B cell (primary cell): ENCODE measurements at regions not wholly inside any gene's neighbourhood (a gene's known extent, or its start where the extent isn't known, plus 50 kb on each side); places are given as distances from the start of the nearest gene placed in this dataset.

Experiments
- ATAC-seq: fragments of 200-7000 bp; cut with Tn5 transposase; one replicate; pipeline ENCODE4 v1.10.0; 2021; ENCODE audit warnings: low read depth, mild to moderate bottlenecking, moderate number of reproducible peaks, moderate library complexity
- CTCF ChIA-PET: fragments of 350-600 bp; sonication (Branson Sonifier 250); formaldehyde crosslinking; loops from one replicate; lab custom pipeline; 2021; ENCODE audit warnings: antibody characterized with exemption, inconsistent platforms; lab: Charles Lee
- POLR2A ChIA-PET: fragments of 350-600 bp; sonication (Branson Sonifier 250); formaldehyde crosslinking; loops from one replicate; lab custom pipeline; 2021; ENCODE audit warnings: antibody characterized with exemption; lab: Charles Lee
- DNase-seq: peaks from one replicate; pipeline ENCODE4 v3.0.0; 2013
- H2AFZ ChIP-seq: 2 replicates; pipeline ENCODE4 v1.6.1; 2012; ENCODE audit warnings: mild to moderate bottlenecking, low read depth, low read length; ENCODE audit not compliant: insufficient read depth, poor library complexity, severe bottlenecking
- H3K27ac ChIP-seq, 2 donors: 1 replicate in 1 of 2; 2 replicates in 1 of 2; pipeline ENCODE4 v1.5.1; 2012 to 2013; ENCODE audit warnings: low read length in 2 of 2, mild to moderate bottlenecking in 2 of 2, moderate library complexity in 1 of 2
- H3K27me3 ChIP-seq, 4 experiments: fragments of 200-600 bp in 1 of 4; sonication (generic) in 1 of 4; replicated peaks in 1 of 4; 1 replicate in 2 of 4; 2 replicates in 2 of 4; pipeline versions ENCODE4 v1.6.1 to v1.7.0; 2013 to 2016; ENCODE audit warnings: low read length in 3 of 4, mild to moderate bottlenecking in 2 of 4, mixed read lengths in 1 of 4, moderate library complexity in 1 of 4; ENCODE audit not compliant: insufficient read depth in 4 of 4, control insufficient read depth in 3 of 4; ENCODE audit errors: control extremely low read depth in 1 of 4
- H3K36me3 ChIP-seq, 2 experiments: replicated peaks in 1 of 2; 1 replicate in 1 of 2; 2 replicates in 1 of 2; pipeline versions ENCODE4 v1.6.1 to v1.7.1; 2013; ENCODE audit warnings: low read length in 1 of 2; ENCODE audit not compliant: insufficient read depth in 2 of 2, control insufficient read depth in 1 of 2; ENCODE audit errors: control extremely low read depth in 1 of 2, extremely low read depth in 1 of 2
- H3K4me1 ChIP-seq, 2 donors: fragments of 200-600 bp in 1 of 2; sonication (generic) in 1 of 2; 1 replicate in 1 of 2; 2 replicates in 1 of 2; pipeline versions ENCODE4 v1.5.1 to v1.6.1; 2013 to 2017; ENCODE audit warnings: low read length in 2 of 2; ENCODE audit not compliant: control insufficient read depth in 2 of 2, insufficient read depth in 2 of 2
- H3K4me2 ChIP-seq: replicated peaks from 2 replicates; pipeline ENCODE3; 2012; ENCODE audit warnings: mild to moderate bottlenecking, low read depth, low read length; ENCODE audit not compliant: poor library complexity, severe bottlenecking
- H3K4me3 ChIP-seq, 5 experiments: fragments of 200-600 bp in 1 of 5; sonication (generic) in 1 of 5; 1 replicate in 3 of 5; 2 replicates in 2 of 5; pipeline versions ENCODE4 v1.5.1 to v1.7.0; 2011 to 2016; ENCODE audit warnings: low read length in 4 of 5, mild to moderate bottlenecking in 4 of 5, low read depth in 2 of 5, control low read depth in 1 of 5, moderate library complexity in 1 of 5; ENCODE audit not compliant: insufficient read depth in 1 of 5; ENCODE audit errors: control extremely low read depth in 1 of 5, extremely low read depth in 1 of 5
- H3K79me2 ChIP-seq: fragments of 200-600 bp; sonication (generic); one replicate; pipeline ENCODE4 v1.6.0; 2016; ENCODE audit warnings: low read length; ENCODE audit not compliant: control insufficient read depth, insufficient read depth
- H3K9ac ChIP-seq: fragments of 200-600 bp; sonication (generic); 2 replicates; pipeline ENCODE4 v1.6.1; 2017; ENCODE audit warnings: mild to moderate bottlenecking, low read length, moderate library complexity
- H3K9me3 ChIP-seq, 3 donors: one replicate each; pipeline versions ENCODE4 v1.6.1 to v1.7.1; 2013; ENCODE audit warnings: low read length in 2 of 3; ENCODE audit not compliant: control insufficient read depth in 2 of 3, insufficient read depth in 1 of 3; ENCODE audit errors: control extremely low read depth in 1 of 3
- H4K20me1 ChIP-seq: 2 replicates; pipeline ENCODE4 v1.6.0; 2012; ENCODE audit warnings: mild to moderate bottlenecking, low read length; ENCODE audit not compliant: insufficient read depth, control insufficient read depth, poor library complexity, severe bottlenecking
- H3K27ac Mint-ChIP-seq: one replicate; pipeline ENCODE4 v1.8.0; 2021; ENCODE audit warnings: mixed read lengths
- H3K27me3 Mint-ChIP-seq: one replicate; pipeline ENCODE4 v1.8.0; 2021; ENCODE audit warnings: mixed read lengths
- H3K4me1 Mint-ChIP-seq: one replicate; pipeline ENCODE4 v1.8.0; 2021; ENCODE audit warnings: mixed read lengths
- H3K4me3 Mint-ChIP-seq: one replicate; pipeline ENCODE4 v1.8.0; 2021; ENCODE audit warnings: mixed read lengths
- H3K9me3 Mint-ChIP-seq: one replicate; pipeline ENCODE4 v1.8.0; 2022; ENCODE audit warnings: mixed read lengths; ENCODE audit not compliant: insufficient read depth
- CTCF ChIP-seq: fragments of 200-600 bp; IDR thresholded peaks from one replicate; pipeline ENCODE4 v1.8.0; 2022; ENCODE audit warnings: antibody characterized with exemption, mild to moderate bottlenecking
- EZH2 ChIP-seq: IDR thresholded peaks from 2 replicates; pipeline ENCODE4 v1.6.1; 2012; ENCODE audit warnings: borderline replicate concordance, low read depth, mild to moderate bottlenecking, moderate library complexity, low read length; ENCODE audit not compliant: insufficient read depth, poor library complexity, severe bottlenecking
- WGBS: methylation state at CpG from one replicate; pipeline ENCODE4 v1.1.5; 2013; ENCODE audit warnings: missing lambda C conversion rate; ENCODE audit not compliant: insufficient coverage; 5-methylcytosine and 5-hydroxymethylcytosine counted together
- intact Hi-C: fragments of 100-400 bp; cut with micrococcal nuclease; formaldehyde crosslinking; loops from one replicate; pipeline ENCODE4 v1.10.0; 2022

DNA sequence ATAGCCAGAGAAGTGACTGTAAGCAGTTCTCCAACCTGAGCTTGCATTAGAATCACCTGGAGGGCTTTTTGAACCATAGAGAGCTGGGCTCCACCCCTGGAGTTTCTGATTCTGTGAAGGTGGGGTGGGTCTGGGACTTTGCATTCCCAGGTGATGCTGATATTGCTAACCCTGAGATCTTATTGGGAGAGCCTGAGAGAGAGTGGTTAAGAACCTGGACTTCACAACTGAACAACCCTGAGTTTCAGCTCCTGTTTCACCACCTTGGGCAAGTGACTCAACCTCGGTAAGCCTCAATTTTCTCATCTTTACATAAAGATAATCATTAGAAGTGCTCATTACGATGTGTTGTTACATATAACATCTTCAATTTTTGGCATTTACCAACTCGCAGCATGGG is 498.6 kb downstream of the EBF1 start:
- Histone ChIP-seq H3K9ac (no peak overlapping the region), H3K4me3 (no peak overlapping the region), H3K36me3 (no peaks in the 10 kb centered on the region), H3K27ac (no peak overlapping the region), H3K9me3 (peaks cover 0 to 5% (median 0%) of the 10 kb centered on the region in 3 donors), H4K20me1 (no peaks in the 10 kb centered on the region), H3K79me2 (no peaks in the 10 kb centered on the region), H2AFZ (no peak overlapping the region), H3K27me3 (no peaks in the 10 kb centered on the region), H3K4me2 (no peak overlapping the region), H3K4me1 (peaks cover 17 to 21% of the 10 kb centered on the region in 2 donors)
- Mint-ChIP-seq H3K9me3 (no peaks in the 10 kb centered on the region), H3K27ac (no peak overlapping the region), H3K4me1 (peaks cover 24% of the 10 kb centered on the region), H3K27me3 (no peaks in the 10 kb centered on the region), H3K4me3 (no peak overlapping the region)
- ChIA-PET CTCF (interaction anchor here (1.1 kb wide), 1 partner anchor 526 kb away, joined by 3 read pairs; no protein-coding TSS in a partner anchor), POLR2A (no interaction called here)
- WGBS: no CpG with 5 or more reads among the region's 3 CpGs
- intact Hi-C loops: no loop called here
- DNase-seq (no peak), ATAC-seq (no peak)
- TF ChIP-seq CTCF (no peak), EZH2 (no peak)

DNA sequence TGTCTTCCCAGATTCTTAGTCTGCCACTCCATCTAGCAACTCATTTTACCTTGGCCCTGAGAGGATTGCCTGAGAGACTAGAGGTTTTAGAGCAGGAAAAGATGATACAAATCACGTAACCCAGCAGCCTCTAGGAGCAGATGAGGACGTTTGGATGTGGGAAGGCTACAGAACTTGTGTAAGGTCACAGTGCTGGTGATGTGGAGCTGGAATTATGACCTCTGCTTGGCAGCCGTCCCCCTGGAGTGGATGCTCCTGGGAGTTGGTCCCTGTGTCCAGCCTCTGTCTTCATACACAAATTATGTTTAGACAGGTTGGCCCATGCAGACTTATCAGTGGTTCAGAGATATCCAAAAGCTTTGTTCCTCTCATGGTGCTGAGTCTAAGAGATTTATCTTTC is 499.0 kb downstream of the EBF1 start:
- Mint-ChIP-seq H3K4me3 (no peak overlapping the region), H3K27me3 (no peaks in the 10 kb centered on the region), H3K4me1 (peaks cover 24% of the 10 kb centered on the region), H3K9me3 (no peaks in the 10 kb centered on the region), H3K27ac (peak overlapping the region; percentile 37)
- Histone ChIP-seq H3K4me1 (peaks cover 17 to 21% of the 10 kb centered on the region in 2 donors), H3K27ac (no peak overlapping the region), H3K79me2 (no peaks in the 10 kb centered on the region), H2AFZ (no peak overlapping the region), H3K9me3 (peaks cover 0 to 5% (median 0%) of the 10 kb centered on the region in 3 donors), H3K4me3 (no peak overlapping the region), H4K20me1 (no peaks in the 10 kb centered on the region), H3K27me3 (no peaks in the 10 kb centered on the region), H3K4me2 (no peak overlapping the region), H3K36me3 (no peaks in the 10 kb centered on the region), H3K9ac (no peak overlapping the region)
- ATAC-seq: no peak
- WGBS: 87% methylated on average over 3 of the region's 3 CpGs
- ChIA-PET CTCF (interaction anchor here (1.1 kb wide), 1 partner anchor 525 kb away, joined by 3 read pairs; no protein-coding TSS in a partner anchor), POLR2A (no interaction called here)
- intact Hi-C loops: no loop called here
- TF ChIP-seq CTCF: no peak
- no peak for TF ChIP-seq EZH2
- no peak for DNase-seq
